ENCODE measurements at regions not wholly inside any gene's neighbourhood (a gene's known extent, or its start where the extent isn't known, plus 50 kb on each side); places are given as distances from the start of the nearest gene placed in this dataset.
A peak's percentile ranks its signal among the peaks of the same experiment; 100 is the strongest.

GRCh38 chr1:201746156-201746555 lies 82.8 kb upstream of the IPO9 start:
- H3K4me3 ChIP-seq (ENCODE audit: low read length): no peak overlapping the region
- no peak for DNase-seq
- no peaks in the 10 kb centered on the region for H3K4me1 ChIP-seq (ENCODE audit: control insufficient read depth, insufficient read depth, low read length)
- no peak overlapping the region for H3K27ac ChIP-seq (ENCODE audit: low read length)
- no peaks in the 10 kb centered on the region for H3K27me3 ChIP-seq (ENCODE audit: control insufficient read depth, insufficient read depth, low read length)
- no peaks in the 10 kb centered on the region for H3K9me3 ChIP-seq (ENCODE audit: control insufficient read depth, low read depth, low read length)
- H3K36me3 ChIP-seq (ENCODE audit: control insufficient read depth, insufficient read depth, low read length): no peaks in the 10 kb centered on the region

DNA sequence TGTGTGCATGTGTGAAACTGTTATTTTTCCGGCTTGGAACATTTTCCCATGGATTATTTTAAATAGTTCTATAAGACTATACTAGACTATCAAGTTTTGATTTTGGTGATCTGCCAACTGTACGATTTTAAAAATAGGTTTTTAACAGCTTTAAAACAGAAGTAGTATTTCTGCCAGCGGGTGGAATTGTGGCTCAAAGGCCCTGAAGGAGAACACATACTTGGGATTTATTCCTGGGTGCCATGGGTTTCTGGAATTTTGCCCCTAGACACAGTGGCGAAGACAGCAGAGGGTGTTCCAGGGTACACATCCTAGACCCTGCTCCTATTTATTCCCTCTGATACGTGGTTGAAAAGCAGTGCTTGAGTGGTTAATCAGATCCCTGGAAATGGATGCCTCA lies 81.7 kb upstream of the IPO9 start:
- no peak overlapping the region for H3K27ac ChIP-seq (ENCODE audit: low read length)
- H3K9me3 ChIP-seq (ENCODE audit: control insufficient read depth, low read depth, low read length): no peaks in the 10 kb centered on the region
- 100% methylated on average over 1 of the region's 5 CpGs for WGBS (ENCODE audit: insufficient coverage, low lambda C conversion rate)
- no peak overlapping the region for H3K4me3 ChIP-seq (ENCODE audit: low read length)
- H3K27me3 ChIP-seq (ENCODE audit: control insufficient read depth, insufficient read depth, low read length): no peaks in the 10 kb centered on the region
- no peak for DNase-seq
- no peaks in the 10 kb centered on the region for H3K4me1 ChIP-seq (ENCODE audit: control insufficient read depth, insufficient read depth, low read length)
- no peaks in the 10 kb centered on the region for H3K36me3 ChIP-seq (ENCODE audit: control insufficient read depth, insufficient read depth, low read length)

DNA sequence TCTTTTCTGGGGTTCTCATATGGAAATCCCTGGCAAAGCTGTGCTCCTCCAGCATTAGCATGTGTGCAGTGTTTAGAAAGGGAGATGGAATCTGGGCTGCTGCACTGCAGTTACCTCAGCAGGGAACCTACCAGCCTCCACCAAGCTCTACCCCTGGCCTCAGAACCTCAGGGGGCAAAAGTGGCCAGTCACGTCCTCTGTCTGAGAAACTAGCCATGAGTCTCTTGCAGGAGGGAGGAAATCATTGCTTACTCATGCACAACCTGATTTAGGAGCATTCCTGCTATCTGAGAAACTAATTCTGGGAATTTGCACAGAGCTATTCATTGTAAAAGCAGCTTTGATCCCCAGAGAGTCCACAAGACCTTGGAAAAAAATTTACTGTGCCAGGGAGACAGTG lies 80.6 kb upstream of the IPO9 start:
- Histone ChIP-seq H3K27ac (ENCODE audit: low read length) (no peak overlapping the region), H3K4me1 (ENCODE audit: control insufficient read depth, insufficient read depth, low read length) (no peaks in the 10 kb centered on the region), H3K4me3 (ENCODE audit: low read length) (no peak overlapping the region), H3K27me3 (ENCODE audit: control insufficient read depth, insufficient read depth, low read length) (no peaks in the 10 kb centered on the region), H3K9me3 (ENCODE audit: control insufficient read depth, low read depth, low read length) (no peaks in the 10 kb centered on the region), H3K36me3 (ENCODE audit: control insufficient read depth, insufficient read depth, low read length) (no peaks in the 10 kb centered on the region)
- no CpG with 5 or more reads among the region's 1 CpG for WGBS (ENCODE audit: insufficient coverage, low lambda C conversion rate)
- DNase-seq: no peak

DNA sequence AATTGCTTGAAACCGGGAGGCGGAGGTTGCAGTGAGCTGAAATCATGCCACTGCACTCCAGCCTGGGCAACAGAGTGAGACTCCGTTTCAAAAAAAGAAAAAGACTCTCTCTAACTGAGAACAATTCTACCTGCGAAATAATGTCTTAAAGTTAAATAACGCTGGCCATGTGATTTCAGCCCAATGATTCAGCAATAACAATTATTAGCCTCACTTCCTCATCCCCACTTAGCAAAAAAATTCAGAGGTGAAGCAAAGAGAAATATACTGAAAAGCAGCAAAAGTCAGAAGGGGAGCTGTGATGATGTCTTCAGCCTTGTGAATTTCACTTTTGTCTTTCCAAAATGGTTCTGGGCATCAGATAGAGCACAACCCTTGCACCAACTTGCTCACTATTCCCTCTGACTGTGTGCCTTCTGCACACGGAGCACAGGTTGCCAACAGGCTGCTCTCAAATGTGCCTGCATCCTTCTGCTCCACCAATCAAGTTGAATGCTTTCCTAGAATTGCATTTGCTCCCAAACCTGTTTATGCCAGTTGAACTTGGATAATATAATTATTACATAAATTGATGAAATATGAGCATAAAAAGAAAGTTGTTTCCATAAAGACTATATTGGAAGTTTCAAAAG lies 79.8 kb upstream of the IPO9 start:
- Histone ChIP-seq H3K4me3 (ENCODE audit: low read length) (no peak overlapping the region), H3K9me3 (ENCODE audit: control insufficient read depth, low read depth, low read length) (no peaks in the 10 kb centered on the region), H3K36me3 (ENCODE audit: control insufficient read depth, insufficient read depth, low read length) (no peaks in the 10 kb centered on the region), H3K4me1 (ENCODE audit: control insufficient read depth, insufficient read depth, low read length) (no peaks in the 10 kb centered on the region), H3K27ac (ENCODE audit: low read length) (no peak overlapping the region), H3K27me3 (ENCODE audit: control insufficient read depth, insufficient read depth, low read length) (no peaks in the 10 kb centered on the region)
- no peak for DNase-seq
- no CpG with 5 or more reads among the region's 6 CpGs for WGBS (ENCODE audit: insufficient coverage, low lambda C conversion rate)

GRCh38 chr1:201750120-201750519 lies 78.8 kb upstream of the IPO9 start:
- Histone ChIP-seq H3K4me1 (ENCODE audit: control insufficient read depth, insufficient read depth, low read length) (no peaks in the 10 kb centered on the region), H3K27ac (ENCODE audit: low read length) (no peak overlapping the region), H3K36me3 (ENCODE audit: control insufficient read depth, insufficient read depth, low read length) (no peaks in the 10 kb centered on the region), H3K27me3 (ENCODE audit: control insufficient read depth, insufficient read depth, low read length) (no peaks in the 10 kb centered on the region), H3K4me3 (ENCODE audit: low read length) (no peak overlapping the region), H3K9me3 (ENCODE audit: control insufficient read depth, low read depth, low read length) (no peaks in the 10 kb centered on the region)
- DNase-seq: no peak
- WGBS (ENCODE audit: insufficient coverage, low lambda C conversion rate): no CpG with 5 or more reads among the region's 3 CpGs

DNA sequence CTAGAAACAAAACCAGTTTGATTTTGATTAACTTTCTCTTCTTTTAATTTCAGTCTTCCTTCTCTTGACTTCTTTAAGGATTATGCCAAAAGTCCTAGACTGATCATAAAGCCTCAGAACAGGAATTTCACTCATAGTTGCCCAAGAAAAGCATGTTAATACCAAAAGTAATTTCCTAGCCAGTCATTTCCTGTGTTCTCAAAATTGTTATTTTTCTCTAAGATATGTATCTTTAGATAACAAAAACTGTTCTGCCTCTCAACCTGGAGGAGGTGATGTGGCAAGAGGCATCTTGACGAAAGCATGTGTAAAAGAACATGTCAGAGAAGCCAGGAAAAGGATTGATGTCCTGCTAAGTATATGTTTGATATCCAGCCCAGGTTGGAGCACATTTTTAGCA lies 78.0 kb upstream of the IPO9 start:
- no peak overlapping the region for H3K27ac ChIP-seq (ENCODE audit: low read length)
- WGBS (ENCODE audit: insufficient coverage, low lambda C conversion rate): no CpG with 5 or more reads among the region's 1 CpG
- H3K36me3 ChIP-seq (ENCODE audit: control insufficient read depth, insufficient read depth, low read length): no peaks in the 10 kb centered on the region
- H3K4me3 ChIP-seq (ENCODE audit: low read length): no peak overlapping the region
- H3K9me3 ChIP-seq (ENCODE audit: control insufficient read depth, low read depth, low read length): no peaks in the 10 kb centered on the region
- H3K4me1 ChIP-seq (ENCODE audit: control insufficient read depth, insufficient read depth, low read length): no peaks in the 10 kb centered on the region
- DNase-seq: no peak
- no peaks in the 10 kb centered on the region for H3K27me3 ChIP-seq (ENCODE audit: control insufficient read depth, insufficient read depth, low read length)

DNA sequence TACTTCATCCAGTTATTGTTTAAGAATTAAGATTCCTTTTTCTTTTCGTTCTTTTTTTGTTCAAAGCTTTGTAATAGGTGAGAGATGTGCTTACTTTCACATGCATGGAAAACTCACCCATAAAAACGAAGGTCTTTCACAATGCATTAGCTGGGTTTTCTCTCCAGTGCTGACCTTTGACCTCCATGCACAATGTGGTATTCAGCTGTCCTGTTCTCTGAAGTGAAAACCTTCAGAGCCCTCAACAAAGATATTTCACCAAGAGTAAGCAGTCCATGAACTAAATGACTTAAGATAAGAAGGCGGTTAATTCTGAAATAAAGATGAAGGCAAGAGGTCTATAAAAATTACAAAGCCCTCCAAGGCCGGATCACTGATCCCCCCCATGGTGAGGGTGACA lies 77.1 kb upstream of the IPO9 start:
- no peaks in the 10 kb centered on the region for H3K27me3 ChIP-seq (ENCODE audit: control insufficient read depth, insufficient read depth, low read length)
- DNase-seq: peak in 1 of 2 donors; percentile 38
- WGBS (ENCODE audit: insufficient coverage, low lambda C conversion rate): 0% methylated on average over 1 of the region's 4 CpGs

DNA sequence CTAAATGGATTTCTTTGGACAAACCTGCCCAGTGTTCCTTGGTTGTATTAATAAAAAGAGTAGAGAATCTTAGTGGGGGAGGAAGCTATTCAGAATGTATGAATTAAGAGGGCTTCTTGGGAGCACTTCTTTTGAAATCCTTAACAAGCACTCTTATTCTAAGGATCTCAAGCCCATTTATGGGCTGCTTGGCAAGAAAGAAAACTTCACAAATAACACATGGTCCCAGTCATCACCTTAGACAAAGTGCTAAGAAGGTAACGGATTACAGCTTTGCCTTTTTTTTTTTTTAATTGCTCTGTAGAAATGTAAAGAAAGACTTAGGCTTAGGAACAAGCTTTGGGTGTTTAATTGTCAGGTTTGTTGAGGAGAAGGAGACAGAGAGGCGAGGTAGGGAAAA lies 76.6 kb upstream of the IPO9 start:
- Histone ChIP-seq H3K27ac (ENCODE audit: low read length) (no peak overlapping the region), H3K4me1 (ENCODE audit: control insufficient read depth, insufficient read depth, low read length) (no peaks in the 10 kb centered on the region), H3K9me3 (ENCODE audit: control insufficient read depth, low read depth, low read length) (no peaks in the 10 kb centered on the region), H3K27me3 (ENCODE audit: control insufficient read depth, insufficient read depth, low read length) (no peaks in the 10 kb centered on the region), H3K36me3 (ENCODE audit: control insufficient read depth, insufficient read depth, low read length) (no peaks in the 10 kb centered on the region), H3K4me3 (ENCODE audit: low read length) (no peak overlapping the region)
- WGBS (ENCODE audit: insufficient coverage, low lambda C conversion rate): 80% methylated on average over 1 of the region's 2 CpGs
- no peak for DNase-seq

More for the DNA sequence above, 77.1 kb upstream of the IPO9 start:
- no peaks in the 10 kb centered on the region for H3K36me3 ChIP-seq (ENCODE audit: control insufficient read depth, insufficient read depth, low read length)
- no peaks in the 10 kb centered on the region for H3K4me1 ChIP-seq (ENCODE audit: control insufficient read depth, insufficient read depth, low read length)
- no peaks in the 10 kb centered on the region for H3K9me3 ChIP-seq (ENCODE audit: control insufficient read depth, low read depth, low read length)
- no peak overlapping the region for H3K27ac ChIP-seq (ENCODE audit: low read length)
- H3K4me3 ChIP-seq (ENCODE audit: low read length): no peak overlapping the region

DNA sequence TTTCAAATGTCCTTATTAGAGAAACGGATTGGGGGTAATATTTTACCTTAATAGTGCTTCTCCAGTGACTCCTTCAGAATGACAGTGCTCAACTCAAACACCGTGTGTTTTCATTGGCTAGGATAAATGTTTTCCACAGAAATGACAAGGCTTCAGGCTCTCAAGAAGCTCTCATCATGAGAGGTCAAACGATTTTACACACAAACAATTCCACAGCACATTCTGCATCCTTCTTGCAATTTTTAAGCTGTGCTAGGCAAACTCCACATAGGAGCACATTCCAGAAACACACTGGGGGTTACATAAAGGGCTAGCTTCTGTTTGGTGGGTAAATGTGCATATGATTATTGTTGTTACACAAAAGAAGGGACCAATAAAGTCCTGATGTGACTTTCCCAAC lies 75.5 kb upstream of the IPO9 start:
- Histone ChIP-seq H3K36me3 (ENCODE audit: control insufficient read depth, insufficient read depth, low read length) (no peaks in the 10 kb centered on the region), H3K4me3 (ENCODE audit: low read length) (no peak overlapping the region), H3K27ac (ENCODE audit: low read length) (no peak overlapping the region), H3K4me1 (ENCODE audit: control insufficient read depth, insufficient read depth, low read length) (no peaks in the 10 kb centered on the region), H3K27me3 (ENCODE audit: control insufficient read depth, insufficient read depth, low read length) (no peaks in the 10 kb centered on the region), H3K9me3 (ENCODE audit: control insufficient read depth, low read depth, low read length) (no peaks in the 10 kb centered on the region)
- WGBS (ENCODE audit: insufficient coverage, low lambda C conversion rate): no CpG with 5 or more reads among the region's 3 CpGs
- DNase-seq: no peak

- H3K4me3 ChIP-seq (ENCODE audit: low read length): no peak overlapping the region
- H3K27me3 ChIP-seq (ENCODE audit: control insufficient read depth, insufficient read depth, low read length): no peaks in the 10 kb centered on the region
- no peak for DNase-seq
- H3K4me1 ChIP-seq (ENCODE audit: control insufficient read depth, insufficient read depth, low read length): no peaks in the 10 kb centered on the region
- H3K9me3 ChIP-seq (ENCODE audit: control insufficient read depth, low read depth, low read length): no peaks in the 10 kb centered on the region
- no peak overlapping the region for H3K27ac ChIP-seq (ENCODE audit: low read length)
- 86% methylated on average over 3 of the region's 4 CpGs for WGBS (ENCODE audit: insufficient coverage, low lambda C conversion rate)
- no peaks in the 10 kb centered on the region for H3K36me3 ChIP-seq (ENCODE audit: control insufficient read depth, insufficient read depth, low read length)
Observed at GRCh38 chr1:201754353-201754752, 74.6 kb upstream of the IPO9 start.

DNA sequence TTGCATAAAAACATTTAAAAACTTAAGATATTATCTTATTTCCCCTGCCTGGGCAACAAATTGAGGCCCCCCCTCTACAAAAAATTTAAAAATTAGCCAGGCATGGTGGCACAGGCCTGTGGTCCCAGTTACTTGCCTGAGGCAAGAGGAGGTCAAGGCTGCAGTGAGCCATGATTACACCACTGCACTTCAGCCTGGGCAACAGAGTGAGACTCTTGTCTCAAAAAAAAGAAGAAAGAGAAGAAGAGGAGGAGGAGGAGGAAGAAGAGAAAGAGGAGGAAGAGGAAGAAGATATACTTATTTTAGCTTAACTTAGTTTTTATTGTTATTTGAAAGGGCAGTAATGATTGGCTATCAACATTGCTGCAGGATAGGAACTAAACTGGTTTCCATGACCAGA lies 73.8 kb upstream of the IPO9 start:
- H3K27ac ChIP-seq (ENCODE audit: low read length): no peak overlapping the region
- no peaks in the 10 kb centered on the region for H3K9me3 ChIP-seq (ENCODE audit: control insufficient read depth, low read depth, low read length)
- no peaks in the 10 kb centered on the region for H3K27me3 ChIP-seq (ENCODE audit: control insufficient read depth, insufficient read depth, low read length)
- H3K4me3 ChIP-seq (ENCODE audit: low read length): no peak overlapping the region
- no peaks in the 10 kb centered on the region for H3K36me3 ChIP-seq (ENCODE audit: control insufficient read depth, insufficient read depth, low read length)
- DNase-seq: no peak
- H3K4me1 ChIP-seq (ENCODE audit: control insufficient read depth, insufficient read depth, low read length): no peaks in the 10 kb centered on the region
